Liver (tissue), 8 donors: ENCODE measurements at regions not wholly inside any gene's neighbourhood (a gene's known extent, or its start where the extent isn't known, plus 50 kb on each side); places are given as distances from the start of the nearest gene placed in this dataset.

Experiments
- DNase-seq: peaks from one replicate; pipeline ENCODE4 v3.0.0-alpha.2; 2017; ENCODE audit warnings: low spot score
- H3K27ac ChIP-seq, 2 donors: one replicate each; pipeline ENCODE4 v1.7.0; 2013; ENCODE audit warnings: inconsistent platforms in 2 of 2, low read length in 2 of 2, control low read depth in 1 of 2, low read depth in 1 of 2, mild to moderate bottlenecking in 1 of 2
- H3K27me3 ChIP-seq, 4 donors: one replicate each; pipeline versions ENCODE4 v1.6.1 to v1.7.0; 2013; ENCODE audit warnings: low read length in 3 of 4, inconsistent platforms in 1 of 4, mild to moderate bottlenecking in 1 of 4, moderate library complexity in 1 of 4; ENCODE audit not compliant: control insufficient read depth in 4 of 4, insufficient read depth in 4 of 4
- H3K36me3 ChIP-seq, 4 donors: one replicate each; pipeline versions ENCODE4 v1.6.1 to v1.7.0; 2013; ENCODE audit warnings: low read length in 3 of 4, mild to moderate bottlenecking in 3 of 4, low read depth in 1 of 4, moderate library complexity in 1 of 4; ENCODE audit not compliant: control insufficient read depth in 4 of 4, insufficient read depth in 3 of 4
- H3K4me1 ChIP-seq, 4 donors: one replicate each; pipeline versions ENCODE4 v1.6.1 to v1.7.0; 2013; ENCODE audit warnings: low read length in 3 of 4, mild to moderate bottlenecking in 3 of 4, moderate library complexity in 1 of 4; ENCODE audit not compliant: control insufficient read depth in 4 of 4, insufficient read depth in 4 of 4
- H3K4me3 ChIP-seq, 3 donors: one replicate each; pipeline versions ENCODE4 v1.6.1 to v1.7.0; 2013; ENCODE audit warnings: low read length in 3 of 3, control low read depth in 1 of 3, low read depth in 1 of 3, mild to moderate bottlenecking in 1 of 3
- H3K9ac ChIP-seq, 2 donors: one replicate each; pipeline ENCODE4 v1.7.0; 2013; ENCODE audit warnings: low read length in 2 of 2, mild to moderate bottlenecking in 2 of 2, moderate library complexity in 2 of 2, control low read depth in 1 of 2, low read depth in 1 of 2
- H3K9me3 ChIP-seq, 4 donors: one replicate each; pipeline versions ENCODE4 v1.6.1 to v1.7.0; 2013; ENCODE audit warnings: low read length in 3 of 4; ENCODE audit not compliant: control insufficient read depth in 4 of 4
- EGR1 ChIP-seq, 2 donors: IDR thresholded peaks; 2 replicates each; pipeline ENCODE4 v1.6.1; 2016 to 2018; ENCODE audit warnings: antibody characterized with exemption in 2 of 2, low read depth in 2 of 2
- FOXA1 ChIP-seq: IDR thresholded peaks from 2 replicates; pipeline ENCODE4 v1.6.1; 2016; ENCODE audit warnings: antibody characterized with exemption
- FOXA2 ChIP-seq: IDR thresholded peaks from 2 replicates; pipeline ENCODE4 v1.6.1; 2016; ENCODE audit warnings: antibody characterized with exemption
- GABPA ChIP-seq, 2 donors: IDR thresholded peaks in 1 of 2; conservative IDR thresholded peaks in 1 of 2; 2 replicates each; pipeline ENCODE4 v1.6.1; 2016; ENCODE audit warnings: antibody characterized with exemption in 2 of 2, mild to moderate bottlenecking in 1 of 2, moderate library complexity in 1 of 2
- HNF4A ChIP-seq, 2 donors: conservative IDR thresholded peaks; 2 replicates each; pipeline ENCODE4 v1.6.1; 2016; ENCODE audit warnings: antibody characterized with exemption in 2 of 2, mild to moderate bottlenecking in 2 of 2
- HNF4G ChIP-seq: IDR thresholded peaks from 2 replicates; pipeline ENCODE4 v1.6.1; 2016; ENCODE audit warnings: antibody characterized with exemption
- JUND ChIP-seq, 2 donors: IDR thresholded peaks; 2 replicates each; pipeline ENCODE4 v1.6.1; 2016; ENCODE audit warnings: antibody characterized with exemption in 2 of 2
- NR2F2 ChIP-seq: IDR thresholded peaks from 2 replicates; pipeline ENCODE4 v1.6.1; 2016; ENCODE audit warnings: antibody characterized with exemption
- RAD21 ChIP-seq, 2 donors: IDR thresholded peaks; 2 replicates each; pipeline ENCODE4 v1.6.1; 2016; ENCODE audit warnings: antibody characterized with exemption in 2 of 2, mild to moderate bottlenecking in 2 of 2
- RXRA ChIP-seq, 2 donors: IDR thresholded peaks; 2 replicates each; pipeline ENCODE4 v1.6.1; 2017 to 2018; ENCODE audit warnings: antibody characterized with exemption in 2 of 2, mild to moderate bottlenecking in 1 of 2
- SP1 ChIP-seq: IDR thresholded peaks from 2 replicates; pipeline ENCODE4 v1.6.1; 2018; ENCODE audit warnings: antibody characterized with exemption, mild to moderate bottlenecking
- TAF1 ChIP-seq: conservative IDR thresholded peaks from 2 replicates; pipeline ENCODE4 v1.6.1; 2016; ENCODE audit warnings: antibody characterized with exemption, mild to moderate bottlenecking
- YY1 ChIP-seq: IDR thresholded peaks from 2 replicates; pipeline ENCODE4 v1.6.1; 2016; ENCODE audit warnings: antibody characterized with exemption, mild to moderate bottlenecking
- WGBS: extraction: QIAGEN DNeasy Blood & Tissue Kit; methylation state at CpG from one replicate; pipeline ENCODE4 v1.1.7; 2013; 5-methylcytosine and 5-hydroxymethylcytosine counted together
- TF ChIP-seq, protein P1 (sequence below): IDR thresholded peaks from 2 replicates; pipeline ENCODE4 v1.6.1; 2016; ENCODE audit warnings: antibody characterized with exemption
- TF ChIP-seq, protein P2 (sequence below): IDR thresholded peaks from 2 replicates; pipeline ENCODE4 v1.6.1; 2016; ENCODE audit warnings: antibody characterized with exemption
- TF ChIP-seq, protein P3 (sequence below): fragments of 150-350 bp; IDR thresholded peaks from 2 replicates; pipeline ENCODE4 v1.5.1; 2017; ENCODE audit warnings: improper control_type of control experiment, low read depth, low read length; ENCODE audit not compliant: missing input control
- TF ChIP-seq, protein P4 (sequence below): IDR thresholded peaks from 2 replicates; pipeline ENCODE4 v1.6.1; 2016; ENCODE audit warnings: antibody characterized with exemption, mild to moderate bottlenecking
- TF ChIP-seq, protein P5 (sequence below): IDR thresholded peaks from 2 replicates; pipeline ENCODE4 v1.6.1; 2016; ENCODE audit warnings: antibody characterized with exemption
- donor health status: healthy.
- donor health status: healthy.
- donor health status: healthy.
- donor health status: healthy.
- donor health status: healthy.

DNA sequence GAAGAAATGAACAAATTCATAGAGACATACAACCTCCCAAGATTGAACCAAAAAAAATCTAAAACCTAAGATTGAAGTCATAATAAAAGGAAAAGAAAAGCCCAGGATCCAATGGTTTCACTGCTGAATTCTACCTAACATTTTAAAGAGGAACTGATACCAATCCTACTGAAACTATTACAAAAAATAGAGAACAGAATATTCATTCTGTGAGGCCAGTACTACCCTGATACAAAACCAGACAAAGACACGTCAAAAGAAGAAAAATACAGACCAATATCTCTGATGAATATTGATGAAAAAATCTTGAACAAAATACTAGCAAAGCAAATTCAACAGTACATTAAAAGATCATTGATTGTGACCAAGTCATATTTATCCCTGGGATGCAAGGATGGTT is 128.5 kb upstream of the STEAP1 start (continued):
- TF ChIP-seq JUND (IDR thresholded peaks at IDR 0.05) (no peak), TAF1 (no peak)

DNA sequence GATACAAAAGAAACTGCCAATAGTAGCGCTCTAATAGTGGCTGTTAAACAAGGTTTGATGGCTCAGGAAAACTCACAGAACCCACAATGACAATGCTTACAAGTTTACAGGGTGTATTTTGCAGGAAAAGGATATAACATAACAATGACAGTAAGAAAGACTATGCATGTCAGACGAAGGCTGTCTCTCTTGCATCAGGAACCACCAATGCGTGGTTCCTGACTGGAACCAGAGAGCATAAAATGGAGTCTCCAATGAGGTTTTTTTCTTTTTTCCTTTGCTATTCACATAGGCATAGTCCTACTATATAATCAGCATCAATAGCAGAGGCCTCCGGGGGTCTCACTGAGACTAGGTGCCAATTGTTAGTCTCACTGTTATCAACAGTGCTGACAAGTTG is 120.4 kb upstream of the STEAP1 start:
- Histone ChIP-seq H3K27ac (no peak overlapping the region), H3K4me3 (no peak overlapping the region), H3K27me3 (no peaks in the 10 kb centered on the region), H3K4me1 (no peaks in the 10 kb centered on the region), H3K9ac (no peak overlapping the region), H3K36me3 (no peaks in the 10 kb centered on the region), H3K9me3 (no peaks in the 10 kb centered on the region)
- 75% methylated on average over 4 of the region's 4 CpGs for WGBS
- no peak for DNase-seq
- TF ChIP-seq TAF1 (no peak), FOXA1 (no peak), SP1 (no peak), GABPA (IDR thresholded peaks at IDR 0.05 in 1 of 2, conservative IDR thresholded peaks at IDR 0.05 in 1 of 2) (no peak), FOXA2 (no peak), HNF4A (conservative IDR thresholded peaks at IDR 0.05) (no peak), NR2F2 (no peak), RAD21 (IDR thresholded peaks at IDR 0.05) (no peak), HNF4G (no peak), RXRA (IDR thresholded peaks at IDR 0.05) (no peak), JUND (IDR thresholded peaks at IDR 0.05) (no peak), EGR1 (IDR thresholded peaks at IDR 0.05; ENCODE audit: low read depth in 2 of 2) (no peak), YY1 (no peak)
- TF ChIP-seq, protein P1, sequence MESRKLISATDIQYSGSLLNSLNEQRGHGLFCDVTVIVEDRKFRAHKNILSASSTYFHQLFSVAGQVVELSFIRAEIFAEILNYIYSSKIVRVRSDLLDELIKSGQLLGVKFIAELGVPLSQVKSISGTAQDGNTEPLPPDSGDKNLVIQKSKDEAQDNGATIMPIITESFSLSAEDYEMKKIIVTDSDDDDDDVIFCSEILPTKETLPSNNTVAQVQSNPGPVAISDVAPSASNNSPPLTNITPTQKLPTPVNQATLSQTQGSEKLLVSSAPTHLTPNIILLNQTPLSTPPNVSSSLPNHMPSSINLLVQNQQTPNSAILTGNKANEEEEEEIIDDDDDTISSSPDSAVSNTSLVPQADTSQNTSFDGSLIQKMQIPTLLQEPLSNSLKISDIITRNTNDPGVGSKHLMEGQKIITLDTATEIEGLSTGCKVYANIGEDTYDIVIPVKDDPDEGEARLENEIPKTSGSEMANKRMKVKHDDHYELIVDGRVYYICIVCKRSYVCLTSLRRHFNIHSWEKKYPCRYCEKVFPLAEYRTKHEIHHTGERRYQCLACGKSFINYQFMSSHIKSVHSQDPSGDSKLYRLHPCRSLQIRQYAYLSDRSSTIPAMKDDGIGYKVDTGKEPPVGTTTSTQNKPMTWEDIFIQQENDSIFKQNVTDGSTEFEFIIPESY, result no peak
- TF ChIP-seq, protein P2, sequence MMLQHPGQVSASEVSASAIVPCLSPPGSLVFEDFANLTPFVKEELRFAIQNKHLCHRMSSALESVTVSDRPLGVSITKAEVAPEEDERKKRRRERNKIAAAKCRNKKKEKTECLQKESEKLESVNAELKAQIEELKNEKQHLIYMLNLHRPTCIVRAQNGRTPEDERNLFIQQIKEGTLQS, result no peak
- TF ChIP-seq, protein P3, sequence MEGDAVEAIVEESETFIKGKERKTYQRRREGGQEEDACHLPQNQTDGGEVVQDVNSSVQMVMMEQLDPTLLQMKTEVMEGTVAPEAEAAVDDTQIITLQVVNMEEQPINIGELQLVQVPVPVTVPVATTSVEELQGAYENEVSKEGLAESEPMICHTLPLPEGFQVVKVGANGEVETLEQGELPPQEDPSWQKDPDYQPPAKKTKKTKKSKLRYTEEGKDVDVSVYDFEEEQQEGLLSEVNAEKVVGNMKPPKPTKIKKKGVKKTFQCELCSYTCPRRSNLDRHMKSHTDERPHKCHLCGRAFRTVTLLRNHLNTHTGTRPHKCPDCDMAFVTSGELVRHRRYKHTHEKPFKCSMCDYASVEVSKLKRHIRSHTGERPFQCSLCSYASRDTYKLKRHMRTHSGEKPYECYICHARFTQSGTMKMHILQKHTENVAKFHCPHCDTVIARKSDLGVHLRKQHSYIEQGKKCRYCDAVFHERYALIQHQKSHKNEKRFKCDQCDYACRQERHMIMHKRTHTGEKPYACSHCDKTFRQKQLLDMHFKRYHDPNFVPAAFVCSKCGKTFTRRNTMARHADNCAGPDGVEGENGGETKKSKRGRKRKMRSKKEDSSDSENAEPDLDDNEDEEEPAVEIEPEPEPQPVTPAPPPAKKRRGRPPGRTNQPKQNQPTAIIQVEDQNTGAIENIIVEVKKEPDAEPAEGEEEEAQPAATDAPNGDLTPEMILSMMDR, result no peak
- TF ChIP-seq, protein P4, sequence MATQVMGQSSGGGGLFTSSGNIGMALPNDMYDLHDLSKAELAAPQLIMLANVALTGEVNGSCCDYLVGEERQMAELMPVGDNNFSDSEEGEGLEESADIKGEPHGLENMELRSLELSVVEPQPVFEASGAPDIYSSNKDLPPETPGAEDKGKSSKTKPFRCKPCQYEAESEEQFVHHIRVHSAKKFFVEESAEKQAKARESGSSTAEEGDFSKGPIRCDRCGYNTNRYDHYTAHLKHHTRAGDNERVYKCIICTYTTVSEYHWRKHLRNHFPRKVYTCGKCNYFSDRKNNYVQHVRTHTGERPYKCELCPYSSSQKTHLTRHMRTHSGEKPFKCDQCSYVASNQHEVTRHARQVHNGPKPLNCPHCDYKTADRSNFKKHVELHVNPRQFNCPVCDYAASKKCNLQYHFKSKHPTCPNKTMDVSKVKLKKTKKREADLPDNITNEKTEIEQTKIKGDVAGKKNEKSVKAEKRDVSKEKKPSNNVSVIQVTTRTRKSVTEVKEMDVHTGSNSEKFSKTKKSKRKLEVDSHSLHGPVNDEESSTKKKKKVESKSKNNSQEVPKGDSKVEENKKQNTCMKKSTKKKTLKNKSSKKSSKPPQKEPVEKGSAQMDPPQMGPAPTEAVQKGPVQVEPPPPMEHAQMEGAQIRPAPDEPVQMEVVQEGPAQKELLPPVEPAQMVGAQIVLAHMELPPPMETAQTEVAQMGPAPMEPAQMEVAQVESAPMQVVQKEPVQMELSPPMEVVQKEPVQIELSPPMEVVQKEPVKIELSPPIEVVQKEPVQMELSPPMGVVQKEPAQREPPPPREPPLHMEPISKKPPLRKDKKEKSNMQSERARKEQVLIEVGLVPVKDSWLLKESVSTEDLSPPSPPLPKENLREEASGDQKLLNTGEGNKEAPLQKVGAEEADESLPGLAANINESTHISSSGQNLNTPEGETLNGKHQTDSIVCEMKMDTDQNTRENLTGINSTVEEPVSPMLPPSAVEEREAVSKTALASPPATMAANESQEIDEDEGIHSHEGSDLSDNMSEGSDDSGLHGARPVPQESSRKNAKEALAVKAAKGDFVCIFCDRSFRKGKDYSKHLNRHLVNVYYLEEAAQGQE, result no peak
- TF ChIP-seq, protein P5, sequence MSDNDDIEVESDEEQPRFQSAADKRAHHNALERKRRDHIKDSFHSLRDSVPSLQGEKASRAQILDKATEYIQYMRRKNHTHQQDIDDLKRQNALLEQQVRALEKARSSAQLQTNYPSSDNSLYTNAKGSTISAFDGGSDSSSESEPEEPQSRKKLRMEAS, result no peak
